ENCODE measurements at regions not wholly inside any gene's neighbourhood (a gene's known extent, or its start where the extent isn't known, plus 50 kb on each side); places are given as distances from the start of the nearest gene placed in this dataset.

DNA sequence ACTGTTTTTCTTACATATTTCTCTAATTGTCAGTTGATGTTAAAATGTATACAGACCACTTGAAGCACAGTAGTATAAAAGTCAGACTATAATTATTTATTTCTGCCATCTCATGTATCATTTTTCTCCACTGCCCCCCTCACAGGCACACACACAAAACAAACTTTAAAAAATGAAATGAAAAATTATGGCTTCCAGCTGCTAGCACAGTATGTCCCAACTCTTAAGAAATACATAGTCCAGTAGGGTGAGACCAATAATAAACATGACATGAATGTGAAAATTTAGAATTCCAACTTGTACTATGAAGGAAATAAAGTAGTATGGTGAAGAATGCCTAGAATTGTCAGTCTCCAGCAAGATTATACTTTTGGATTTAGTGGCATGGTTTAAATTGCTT lies 1247.9 kb downstream of the JRKL start:
- H3K36me3 ChIP-seq (ENCODE audit: low read depth), result no peaks in the 10 kb centered on the region
- H3K27ac ChIP-seq, result no peak overlapping the region
- H3K9me3 ChIP-seq (ENCODE audit: insufficient read depth, low read depth), result no peaks in the 10 kb centered on the region
- no peaks in the 10 kb centered on the region for H3K4me1 ChIP-seq (replicated peaks; ENCODE audit: insufficient read depth)
- H3K79me2 ChIP-seq (ENCODE audit: low read depth), result no peaks in the 10 kb centered on the region
- no peaks in the 10 kb centered on the region for H3K9me2 ChIP-seq (ENCODE audit: insufficient read depth)
- no peak for DNase-seq
- no peaks in the 10 kb centered on the region for H4K20me1 ChIP-seq (ENCODE audit: insufficient read depth)
- CTCF ChIA-PET, result no interaction called here
- POLR2A ChIA-PET (ENCODE audit: unreplicated experiment), result no interaction called here
- H3K4me2 ChIP-seq, result no peak overlapping the region
- no peaks in the 10 kb centered on the region for H3K27me3 ChIP-seq (ENCODE audit: insufficient read depth, low read depth)
- TF ChIP-seq EZH2 (IDR thresholded peaks at IDR 0.05; ENCODE audit: low read depth), result no peak
- TF ChIP-seq CTCF (conservative IDR thresholded peaks at IDR 0.05), result no peak
- intact Hi-C loops (cut with micrococcal nuclease; ENCODE audit: unreplicated experiment), result no loop called here
- no peak overlapping the region for H3K4me3 ChIP-seq
- no peaks in the 10 kb centered on the region for H3F3A ChIP-seq (ENCODE audit: insufficient read depth, low read depth)
- no peak overlapping the region for H2AFZ ChIP-seq
- BruUV-seq (replicated peaks), result no TSS peak

DNA sequence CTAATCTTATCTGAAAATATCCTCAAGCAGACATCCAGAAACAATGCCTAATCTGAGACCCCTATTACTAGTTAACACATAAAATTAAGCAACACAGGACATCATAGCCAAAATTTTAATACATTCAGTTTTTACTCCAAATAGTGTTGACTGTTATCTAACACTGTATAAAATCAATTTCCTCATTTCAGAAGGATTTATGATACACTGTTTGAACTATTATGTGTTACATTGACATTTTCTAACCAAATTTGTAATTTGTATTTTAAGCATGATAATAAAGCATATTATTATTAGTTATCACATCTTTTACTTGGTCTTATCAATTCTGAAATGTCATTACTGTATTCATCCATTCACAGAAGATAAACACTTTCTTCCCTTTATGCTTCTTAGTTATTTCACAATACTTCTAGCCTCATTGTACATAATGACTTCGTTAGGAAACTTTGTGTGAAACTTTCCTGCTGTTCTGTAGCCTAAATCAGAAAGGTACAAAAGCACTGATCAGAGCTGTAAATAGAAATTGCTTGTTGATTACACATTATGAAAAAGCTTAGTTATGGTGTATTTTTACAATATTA lies 1248.9 kb downstream of the JRKL start:
- H3K4me3 ChIP-seq, result no peak overlapping the region
- intact Hi-C loops (cut with micrococcal nuclease; ENCODE audit: unreplicated experiment), result no loop called here
- CTCF ChIA-PET, result no interaction called here

DNA sequence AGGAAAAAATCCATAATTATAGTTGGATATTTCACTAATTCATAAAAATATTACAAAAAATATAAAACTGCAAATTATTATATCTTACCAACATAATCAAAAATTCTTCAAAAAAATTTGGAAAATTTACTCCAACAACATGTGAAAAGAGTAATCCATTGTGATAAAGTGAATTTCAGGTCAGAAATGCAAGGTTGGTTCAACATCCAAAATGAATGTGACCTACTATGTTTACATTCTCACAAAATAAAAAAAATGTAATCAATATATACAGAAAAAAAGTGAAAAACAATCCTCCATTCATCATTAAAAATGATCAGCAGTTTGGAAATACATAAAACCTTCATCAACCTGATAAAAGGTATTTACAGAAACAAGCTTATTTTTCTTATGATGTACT lies 1252.2 kb downstream of the JRKL start:
- TF ChIP-seq EZH2 (IDR thresholded peaks at IDR 0.05; ENCODE audit: low read depth), result no peak
- no peak for TF ChIP-seq CTCF (conservative IDR thresholded peaks at IDR 0.05)
- Histone ChIP-seq H3K27me3 (ENCODE audit: insufficient read depth, low read depth) (no peaks in the 10 kb centered on the region), H3F3A (ENCODE audit: insufficient read depth, low read depth) (no peaks in the 10 kb centered on the region), H3K4me3 (no peak overlapping the region), H3K27ac (no peak overlapping the region), H3K79me2 (ENCODE audit: low read depth) (no peaks in the 10 kb centered on the region), H2AFZ (no peak overlapping the region), H4K20me1 (ENCODE audit: insufficient read depth) (no peaks in the 10 kb centered on the region), H3K9me2 (ENCODE audit: insufficient read depth) (no peaks in the 10 kb centered on the region), H3K4me1 (replicated peaks; ENCODE audit: insufficient read depth) (no peaks in the 10 kb centered on the region), H3K36me3 (ENCODE audit: low read depth) (no peaks in the 10 kb centered on the region), H3K9me3 (ENCODE audit: insufficient read depth, low read depth) (no peaks in the 10 kb centered on the region), H3K4me2 (no peak overlapping the region)
- no peak for DNase-seq
- no TSS peak for BruUV-seq (replicated peaks)
- CTCF ChIA-PET, result no interaction called here
- intact Hi-C loops (cut with micrococcal nuclease; ENCODE audit: unreplicated experiment), result no loop called here
- POLR2A ChIA-PET (ENCODE audit: unreplicated experiment), result no interaction called here

More for the DNA sequence above, 1248.9 kb downstream of the JRKL start:
- POLR2A ChIA-PET (ENCODE audit: unreplicated experiment), result no interaction called here
- Histone ChIP-seq H3F3A (ENCODE audit: insufficient read depth, low read depth) (no peaks in the 10 kb centered on the region), H3K9me3 (ENCODE audit: insufficient read depth, low read depth) (no peaks in the 10 kb centered on the region), H3K79me2 (ENCODE audit: low read depth) (no peaks in the 10 kb centered on the region), H3K27me3 (ENCODE audit: insufficient read depth, low read depth) (no peaks in the 10 kb centered on the region), H3K36me3 (ENCODE audit: low read depth) (no peaks in the 10 kb centered on the region), H3K4me2 (no peak overlapping the region), H3K27ac (no peak overlapping the region), H3K4me1 (replicated peaks; ENCODE audit: insufficient read depth) (no peaks in the 10 kb centered on the region), H2AFZ (no peak overlapping the region), H3K9me2 (ENCODE audit: insufficient read depth) (no peaks in the 10 kb centered on the region), H4K20me1 (ENCODE audit: insufficient read depth) (no peaks in the 10 kb centered on the region)
- BruUV-seq (replicated peaks), result no TSS peak
- TF ChIP-seq CTCF (conservative IDR thresholded peaks at IDR 0.05), result no peak
- no peak for TF ChIP-seq EZH2 (IDR thresholded peaks at IDR 0.05; ENCODE audit: low read depth)
- DNase-seq, result no peak

Data from PC-9 (cell line).